Thymus (tissue), 11 donors: ENCODE measurements at regions not wholly inside any gene's neighbourhood (a gene's known extent, or its start where the extent isn't known, plus 50 kb on each side); places are given as distances from the start of the nearest gene placed in this dataset.

ENCODE experiments used
- DNase-seq, 9 donors: peaks; one replicate each; pipeline ENCODE4 v3.0.0-alpha.2; 2013; ENCODE audit warnings: low spot score in 9 of 9, low read depth in 6 of 9, missing footprints in 1 of 9
- H3K27ac ChIP-seq, 2 donors: one replicate each; pipeline ENCODE4 v1.5.1; 2013; ENCODE audit warnings: control low read depth in 1 of 2, low read depth in 1 of 2, low read length in 1 of 2, mild to moderate bottlenecking in 1 of 2, moderate library complexity in 1 of 2
- H3K27me3 ChIP-seq, 2 donors: one replicate each; pipeline ENCODE4 v1.5.1; 2013; ENCODE audit warnings: low read length in 1 of 2; ENCODE audit not compliant: control insufficient read depth in 2 of 2, insufficient read depth in 1 of 2
- H3K36me3 ChIP-seq, 2 donors: one replicate each; pipeline ENCODE4 v1.5.1; 2013; ENCODE audit warnings: low read length in 1 of 2, mild to moderate bottlenecking in 1 of 2, moderate library complexity in 1 of 2; ENCODE audit not compliant: control insufficient read depth in 2 of 2, insufficient read depth in 2 of 2
- H3K4me1 ChIP-seq, 2 donors: one replicate each; pipeline ENCODE4 v1.5.1; 2013; ENCODE audit warnings: low read length in 2 of 2; ENCODE audit not compliant: control insufficient read depth in 2 of 2, insufficient read depth in 2 of 2
- H3K4me3 ChIP-seq, 2 donors: one replicate each; pipeline ENCODE4 v1.5.1; 2013; ENCODE audit warnings: low read length in 2 of 2, control low read depth in 1 of 2, mild to moderate bottlenecking in 1 of 2
- H3K9me3 ChIP-seq, 2 donors: one replicate each; pipeline ENCODE4 v1.5.1; 2013; ENCODE audit warnings: low read length in 1 of 2, mild to moderate bottlenecking in 1 of 2; ENCODE audit not compliant: control insufficient read depth in 2 of 2, insufficient read depth in 1 of 2
- whole genome bisulfite sequencing: extraction: QIAGEN DNeasy Blood & Tissue Kit; methylation state at CpG from one replicate; pipeline ENCODE4 v1.1.7; 2013; 5-methylcytosine and 5-hydroxymethylcytosine counted together
- donor health status: healthy.

- Histone ChIP-seq H3K4me1 (no peaks in the 10 kb centered on the region), H3K27ac (no peak overlapping the region), H3K36me3 (no peaks in the 10 kb centered on the region), H3K4me3 (no peak overlapping the region), H3K9me3 (no peaks in the 10 kb centered on the region), H3K27me3 (no peaks in the 10 kb centered on the region)
- 83% methylated on average over 1 of the region's 1 CpG for WGBS
- no peak for DNase-seq
Observed at GRCh38 chr4:135227842-135228241, 1026.3 kb upstream of the PABPC4L start.

GRCh38 chr4:135225551-135225950 lies 1024.0 kb upstream of the PABPC4L start:
- Histone ChIP-seq H3K4me1 (no peaks in the 10 kb centered on the region), H3K36me3 (no peaks in the 10 kb centered on the region), H3K4me3 (no peak overlapping the region), H3K27me3 (no peaks in the 10 kb centered on the region), H3K27ac (no peak overlapping the region), H3K9me3 (no peaks in the 10 kb centered on the region)
- DNase-seq: no peak
- WGBS: 89% methylated on average over 3 of the region's 3 CpGs

GRCh38 chr4:135210341-135210740 lies 1008.8 kb upstream of the PABPC4L start:
- Histone ChIP-seq H3K27me3 (no peaks in the 10 kb centered on the region), H3K4me3 (no peak overlapping the region)

GRCh38 chr4:135207531-135207930 lies 1005.9 kb upstream of the PABPC4L start:
- no peak overlapping the region for H3K27ac ChIP-seq
- no peaks in the 10 kb centered on the region for H3K9me3 ChIP-seq
- H3K4me3 ChIP-seq: no peak overlapping the region
- no peaks in the 10 kb centered on the region for H3K4me1 ChIP-seq
- DNase-seq: no peak
- no peaks in the 10 kb centered on the region for H3K27me3 ChIP-seq
- no peaks in the 10 kb centered on the region for H3K36me3 ChIP-seq

More at GRCh38 chr4:135210341-135210740, 1008.8 kb upstream of the PABPC4L start:
- Histone ChIP-seq H3K9me3 (no peaks in the 10 kb centered on the region), H3K4me1 (no peaks in the 10 kb centered on the region), H3K27ac (no peak overlapping the region), H3K36me3 (no peaks in the 10 kb centered on the region)
- 87% methylated on average over 5 of the region's 5 CpGs for WGBS
- no peak for DNase-seq

- H3K4me3 ChIP-seq: no peak overlapping the region
- no peaks in the 10 kb centered on the region for H3K27me3 ChIP-seq
- 83% methylated on average over 3 of the region's 3 CpGs for WGBS
- H3K27ac ChIP-seq: no peak overlapping the region
- no peak for DNase-seq
- H3K9me3 ChIP-seq: no peaks in the 10 kb centered on the region
- no peaks in the 10 kb centered on the region for H3K36me3 ChIP-seq
- no peaks in the 10 kb centered on the region for H3K4me1 ChIP-seq
Observed at GRCh38 chr4:135204311-135204710, 1002.7 kb upstream of the PABPC4L start.

- DNase-seq: no peak
- 87% methylated on average over 5 of the region's 5 CpGs for whole genome bisulfite sequencing
- no peaks in the 10 kb centered on the region for H3K9me3 ChIP-seq
- no peak overlapping the region for H3K4me3 ChIP-seq
- H3K27me3 ChIP-seq: no peaks in the 10 kb centered on the region
- H3K4me1 ChIP-seq: no peaks in the 10 kb centered on the region
- H3K36me3 ChIP-seq: no peaks in the 10 kb centered on the region
- H3K27ac ChIP-seq: no peak overlapping the region
Observed at GRCh38 chr4:135201081-135201480, 999.5 kb upstream of the PABPC4L start.

- Histone ChIP-seq H3K27me3 (no peaks in the 10 kb centered on the region), H3K9me3 (no peaks in the 10 kb centered on the region), H3K4me1 (no peaks in the 10 kb centered on the region), H3K4me3 (no peak overlapping the region), H3K36me3 (no peaks in the 10 kb centered on the region), H3K27ac (no peak overlapping the region)
- no peak for DNase-seq
- 76% methylated on average over 1 of the region's 1 CpG for WGBS
Observed at GRCh38 chr4:135197641-135198040, 996.1 kb upstream of the PABPC4L start.

- H3K4me3 ChIP-seq: no peak overlapping the region
- H3K9me3 ChIP-seq: no peaks in the 10 kb centered on the region
- DNase-seq: no peak
- H3K4me1 ChIP-seq: no peaks in the 10 kb centered on the region
- 97% methylated on average over 1 of the region's 1 CpG for WGBS
- H3K27me3 ChIP-seq: no peaks in the 10 kb centered on the region
- no peaks in the 10 kb centered on the region for H3K36me3 ChIP-seq
- no peak overlapping the region for H3K27ac ChIP-seq
Observed at GRCh38 chr4:135194477-135194876, 992.9 kb upstream of the PABPC4L start.

- 78% methylated on average over 2 of the region's 2 CpGs for WGBS
- Histone ChIP-seq H3K27me3 (no peaks in the 10 kb centered on the region), H3K9me3 (no peaks in the 10 kb centered on the region), H3K4me3 (no peak overlapping the region), H3K4me1 (no peaks in the 10 kb centered on the region), H3K27ac (no peak overlapping the region), H3K36me3 (no peaks in the 10 kb centered on the region)
- no peak for DNase-seq
Observed at GRCh38 chr4:135192751-135193535, 991.4 kb upstream of the PABPC4L start.
